ENCODE measurements at regions not wholly inside any gene's neighbourhood (a gene's known extent, or its start where the extent isn't known, plus 50 kb on each side); places are given as distances from the start of the nearest gene placed in this dataset.

- Histone ChIP-seq H3K27ac (no peak overlapping the region), H3K4me3 (no peak overlapping the region)
- DNase-seq (ENCODE audit: low spot score), result no peak
- TF ChIP-seq CTCF (IDR thresholded peaks at IDR 0.05), result no peak
Observed at GRCh38 chr1:47547753-47548573, 110.1 kb downstream of the FOXD2 start.

GRCh38 chr1:47548637-47549036 lies 110.8 kb downstream of the FOXD2 start:
- TF ChIP-seq CTCF (IDR thresholded peaks at IDR 0.05), result no peak
- no peak for DNase-seq (ENCODE audit: low spot score)
- Histone ChIP-seq H3K27ac (no peak overlapping the region), H3K4me3 (no peak overlapping the region)

GRCh38 chr1:47549532-47549931 lies 111.7 kb downstream of the FOXD2 start:
- DNase-seq (ENCODE audit: low spot score), result no peak
- Histone ChIP-seq H3K27ac (no peak overlapping the region), H3K4me3 (no peak overlapping the region)
- no peak for TF ChIP-seq CTCF (IDR thresholded peaks at IDR 0.05)

- H3K4me3 ChIP-seq, result no peak overlapping the region
- no peak overlapping the region for H3K27ac ChIP-seq
- no peak for TF ChIP-seq CTCF (IDR thresholded peaks at IDR 0.05)
- no peak for DNase-seq (ENCODE audit: low spot score)
Observed at GRCh38 chr1:47550929-47551328, 113.1 kb downstream of the FOXD2 start.

- no peak for TF ChIP-seq CTCF (IDR thresholded peaks at IDR 0.05)
- no peak overlapping the region for H3K4me3 ChIP-seq
- H3K27ac ChIP-seq, result no peak overlapping the region
- no peak for DNase-seq (ENCODE audit: low spot score)
Observed at GRCh38 chr1:47551971-47552528, 114.2 kb downstream of the FOXD2 start.

GRCh38 chr1:47554082-47554481 lies 116.2 kb downstream of the FOXD2 start:
- DNase-seq (ENCODE audit: low spot score), result no peak
- no peak for TF ChIP-seq CTCF (IDR thresholded peaks at IDR 0.05)
- no peak overlapping the region for H3K27ac ChIP-seq
- H3K4me3 ChIP-seq, result no peak overlapping the region

GRCh38 chr1:47554901-47555300 lies 117.1 kb downstream of the FOXD2 start:
- Histone ChIP-seq H3K27ac (no peak overlapping the region), H3K4me3 (no peak overlapping the region)
- DNase-seq (ENCODE audit: low spot score), result no peak
- no peak for TF ChIP-seq CTCF (IDR thresholded peaks at IDR 0.05)

Measured in coronary artery (tissue), 2 donors.